ENCODE measurements at regions not wholly inside any gene's neighbourhood (a gene's known extent, or its start where the extent isn't known, plus 50 kb on each side); places are given as distances from the start of the nearest gene placed in this dataset.
A peak's percentile ranks its signal among the peaks of the same experiment; 100 is the strongest.
"Not testable (repeated sequence)": the region's sequence is repeated elsewhere in the genome, so short reads cannot be mapped to it uniquely, and the experiment has no call there.

GRCh38 chr3:77707281-77707680 lies 667.4 kb downstream of the ROBO2 start:
- DNase-seq (ENCODE audit: low spot score) = no peak

DNA sequence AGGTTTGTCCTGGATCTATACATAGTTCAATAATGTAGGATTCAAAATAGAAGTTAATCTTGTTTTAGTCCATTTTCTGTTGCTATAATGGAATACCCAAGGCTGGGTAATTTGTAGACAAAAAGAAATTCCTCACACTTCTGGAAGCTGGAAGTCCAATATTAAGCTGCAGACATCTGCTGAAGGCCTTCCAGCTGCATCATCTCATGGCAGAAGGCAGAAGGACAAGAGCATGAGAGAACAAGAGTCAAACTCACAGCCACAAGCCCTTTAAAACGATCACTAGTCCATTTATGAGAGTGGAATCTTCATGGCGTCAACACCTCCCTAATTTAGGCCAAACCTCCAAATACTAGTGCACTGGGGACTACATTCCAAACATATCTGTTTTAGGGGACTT lies 669.3 kb downstream of the ROBO2 start:
- DNase-seq (ENCODE audit: low spot score) = no peak

- DNase-seq (ENCODE audit: low spot score) = no peak
Measured at GRCh38 chr3:77718311-77718710, 678.4 kb downstream of the ROBO2 start.

- no peak for DNase-seq (ENCODE audit: low spot score)
Measured at GRCh38 chr3:77720460-77720971, 680.6 kb downstream of the ROBO2 start.

GRCh38 chr3:77726517-77726916 lies 686.6 kb downstream of the ROBO2 start:
- DNase-seq (ENCODE audit: low spot score) = no peak

GRCh38 chr3:77746048-77746447 lies 706.1 kb downstream of the ROBO2 start:
- DNase-seq (ENCODE audit: low spot score) = no peak

- no peak for DNase-seq (ENCODE audit: low spot score)
Measured at GRCh38 chr3:77746892-77747291, 707.0 kb downstream of the ROBO2 start.

DNA sequence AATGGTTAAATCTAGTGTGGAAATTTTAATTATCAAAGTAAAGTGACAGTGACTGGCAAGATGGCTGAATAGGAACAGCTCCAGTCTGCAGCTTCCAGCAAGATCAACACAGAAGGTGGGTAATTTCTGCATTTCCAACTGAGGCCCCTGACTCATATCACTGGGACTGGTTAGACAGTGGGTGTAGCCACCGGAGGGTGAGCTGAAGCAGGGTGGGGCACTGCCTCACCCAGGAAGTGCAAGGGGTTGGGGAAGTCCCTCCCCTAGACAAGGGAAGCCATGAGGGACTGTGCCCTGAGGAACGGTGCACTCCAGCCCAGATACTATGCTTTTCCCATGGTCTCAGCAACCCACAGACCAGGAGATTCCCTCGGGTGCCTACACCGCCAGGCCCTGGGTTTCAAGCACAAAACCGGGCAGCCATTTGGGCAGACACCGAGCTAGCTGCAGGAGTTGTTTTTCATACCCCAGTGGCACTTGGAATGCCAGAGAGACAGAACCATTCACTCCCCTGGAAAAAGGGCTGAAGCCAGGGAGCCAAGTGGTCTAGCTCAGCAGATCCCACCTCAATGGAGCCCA lies 716.6 kb downstream of the ROBO2 start:
- DNase-seq (ENCODE audit: low spot score) = not testable (repeated sequence)

- no peak for DNase-seq (ENCODE audit: low spot score)
Measured at GRCh38 chr3:77772459-77772858, 732.6 kb downstream of the ROBO2 start.

DNA sequence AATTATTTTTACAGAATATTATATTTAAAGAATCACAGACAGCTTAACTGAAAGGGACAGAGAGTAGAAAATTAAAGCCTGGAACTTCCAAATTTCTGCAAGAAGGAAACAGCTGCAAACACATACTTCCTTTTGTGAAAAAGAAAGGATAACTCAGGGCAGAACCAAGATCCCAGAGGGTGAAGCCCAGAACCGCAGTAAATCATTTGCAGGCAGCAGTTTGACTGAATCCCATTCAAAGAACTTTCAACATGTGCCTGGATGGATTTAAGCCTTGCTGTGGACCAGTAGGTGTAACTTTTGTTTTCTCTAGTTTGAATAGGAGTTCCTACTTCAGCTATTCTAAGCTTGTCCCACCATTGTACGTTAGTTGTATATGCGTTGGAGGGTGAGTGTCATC lies 733.2 kb downstream of the ROBO2 start:
- DNase-seq (ENCODE audit: low spot score) = no peak

DNA sequence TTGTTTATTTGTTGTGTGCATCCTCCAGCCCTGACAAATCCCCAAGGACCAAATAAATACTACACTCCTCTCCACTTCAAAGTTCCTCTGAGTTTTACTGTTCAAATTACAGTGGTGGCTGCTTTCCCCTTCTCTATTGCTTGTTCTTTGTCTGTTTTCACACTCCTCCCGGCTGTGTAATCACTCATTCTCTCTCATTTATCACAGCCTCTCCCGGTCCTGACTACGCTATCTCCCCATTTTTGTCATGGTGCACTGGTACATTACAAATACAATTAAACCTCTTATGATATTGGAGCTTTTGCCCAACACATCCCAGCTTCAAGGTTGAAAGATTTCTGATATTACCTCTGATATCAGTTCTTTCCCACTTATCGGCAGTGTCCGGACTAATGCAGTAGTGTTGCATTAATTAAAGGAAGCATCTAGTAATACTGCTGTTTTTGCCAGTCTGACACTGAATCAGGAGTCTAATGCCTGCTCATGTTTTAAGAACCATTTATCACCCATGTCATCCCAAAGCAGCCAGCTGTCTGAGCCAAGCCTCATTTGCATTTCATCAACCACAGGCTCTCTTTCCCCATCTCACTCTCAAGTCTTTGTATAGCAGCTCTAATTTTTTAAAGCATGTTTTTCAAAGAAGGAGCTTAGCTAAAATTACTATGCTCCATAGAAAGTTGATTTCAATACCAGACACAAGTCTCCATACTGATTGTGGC lies 740.5 kb downstream of the ROBO2 start:
- DNase-seq (ENCODE audit: low spot score) = no peak

GRCh38 chr3:77786216-77786615 lies 746.3 kb downstream of the ROBO2 start:
- DNase-seq (ENCODE audit: low spot score) = no peak

DNA sequence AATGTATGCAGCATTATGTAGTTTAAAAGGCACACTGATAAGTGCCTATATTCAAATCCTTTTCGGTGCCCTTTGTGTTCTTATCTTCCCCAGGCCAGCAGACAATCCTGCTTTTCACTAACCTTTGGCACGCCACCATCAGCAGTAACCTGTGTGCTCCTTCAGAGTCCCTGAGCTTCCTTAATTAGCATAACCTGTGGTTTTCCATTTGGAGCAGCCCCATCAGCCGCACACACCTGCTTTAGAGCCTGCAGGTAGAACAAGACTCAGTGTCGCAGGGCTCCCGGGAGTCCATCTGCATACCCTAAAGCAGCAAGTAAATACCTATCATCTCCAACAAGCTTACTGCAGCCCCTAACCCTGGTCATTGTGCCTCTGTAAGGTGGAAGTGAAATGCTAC lies 755.1 kb downstream of the ROBO2 start:
- DNase-seq (ENCODE audit: low spot score) = no peak

GRCh38 chr3:77799278-77799677 lies 759.4 kb downstream of the ROBO2 start:
- no peak for DNase-seq (ENCODE audit: low spot score)

DNA sequence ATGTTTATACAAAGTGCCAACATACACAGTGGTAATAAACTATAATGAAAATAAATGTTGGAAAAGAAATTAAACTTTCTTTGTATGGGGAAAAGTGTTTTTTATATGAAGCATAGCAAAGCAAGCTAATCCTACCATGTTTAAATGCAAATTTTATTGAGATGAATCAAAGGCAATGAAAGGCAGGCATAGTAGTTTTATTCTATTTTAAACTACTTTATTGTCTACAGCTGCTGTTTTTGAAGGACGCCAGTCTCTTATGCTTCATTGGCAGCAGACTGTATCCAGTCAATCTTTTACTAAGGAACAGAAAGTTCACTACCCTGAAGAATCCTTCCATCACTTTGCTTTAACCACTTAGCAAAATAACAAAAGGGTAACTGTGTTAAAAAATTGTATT lies 761.0 kb downstream of the ROBO2 start:
- no peak for DNase-seq (ENCODE audit: low spot score)

DNA sequence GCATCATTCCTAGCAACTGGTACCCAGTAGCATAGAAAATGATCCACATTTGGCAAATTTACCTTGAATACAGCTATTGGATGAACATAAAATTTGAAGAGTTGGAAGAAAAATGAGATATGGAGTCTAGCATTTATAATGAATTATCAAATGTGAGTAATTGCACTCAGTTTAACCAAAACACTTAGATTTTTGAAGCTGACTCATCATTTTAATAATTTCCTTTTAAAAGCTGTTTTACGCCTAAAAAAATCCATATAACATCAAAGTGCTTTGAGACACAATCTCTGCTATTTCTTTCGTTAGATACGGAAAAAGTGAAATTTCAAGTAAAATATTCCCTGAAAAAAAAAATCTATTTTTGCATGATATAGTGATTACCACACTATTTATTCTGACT lies 767.4 kb downstream of the ROBO2 start:
- no peak for DNase-seq (ENCODE audit: low spot score)

GRCh38 chr3:77814845-77815244 lies 774.9 kb downstream of the ROBO2 start:
- DNase-seq (ENCODE audit: low spot score) = no peak

- DNase-seq (ENCODE audit: low spot score) = no peak
Measured at GRCh38 chr3:77815467-77815866, 775.6 kb downstream of the ROBO2 start.

DNA sequence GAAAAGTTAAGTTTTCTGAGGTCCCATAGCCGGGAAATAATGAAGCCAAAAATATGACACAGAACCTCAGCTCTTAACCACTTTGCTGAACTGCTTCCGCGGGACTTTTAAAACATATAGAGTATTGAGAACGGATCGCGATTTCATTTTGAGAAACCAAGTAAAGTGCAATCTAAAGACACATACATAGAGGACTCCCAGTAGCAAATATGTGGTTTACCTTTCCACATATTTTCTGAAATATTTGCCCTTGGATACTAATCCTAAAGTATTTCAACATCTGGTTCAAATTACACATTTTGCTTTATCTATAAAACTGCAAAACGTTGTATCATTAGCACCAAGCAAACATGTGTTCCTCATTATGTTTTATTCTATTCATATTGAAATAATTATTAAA lies 776.5 kb downstream of the ROBO2 start:
- no peak for DNase-seq (ENCODE audit: low spot score)

DNA sequence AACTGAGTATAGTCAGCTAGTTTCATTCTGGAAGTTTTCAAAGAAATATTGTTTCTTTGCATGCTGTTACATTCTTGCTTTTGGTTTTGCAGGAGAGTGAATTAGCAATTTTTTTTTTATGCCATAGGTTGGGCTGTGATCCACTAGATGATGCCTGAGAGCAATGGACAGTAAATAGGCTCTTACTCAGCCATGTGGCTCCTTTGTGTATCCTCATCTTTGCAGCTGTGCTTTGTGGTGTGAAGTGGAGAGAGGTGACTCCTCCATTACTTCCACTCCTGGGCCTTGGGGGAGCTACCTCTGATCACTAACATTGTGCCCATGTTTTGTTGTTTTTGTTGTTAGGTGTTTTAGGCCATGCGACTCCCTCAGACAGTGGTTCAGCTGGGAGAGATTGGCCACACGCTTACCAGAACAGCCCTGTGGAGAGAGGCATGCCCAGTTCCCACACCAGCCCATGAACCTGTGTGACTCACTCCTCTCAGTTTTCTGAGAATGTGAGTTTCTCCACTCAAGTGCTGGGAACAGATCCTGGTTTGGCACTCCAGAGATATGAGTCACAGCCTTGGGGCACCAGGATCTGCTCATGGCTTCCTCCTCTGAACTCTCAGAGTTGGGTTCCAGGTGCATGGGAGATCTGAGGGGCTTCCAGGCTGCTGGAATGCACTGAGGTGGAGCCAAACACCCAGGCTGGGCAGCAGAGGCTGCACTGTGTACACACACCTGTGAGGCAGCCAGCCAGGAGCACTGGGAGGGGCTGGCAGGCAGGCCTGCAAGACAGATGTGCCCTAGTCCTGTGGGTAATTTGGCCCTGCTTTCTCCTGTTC lies 785.3 kb downstream of the ROBO2 start:
- peak; percentile 17 for DNase-seq (ENCODE audit: low spot score)

DNA sequence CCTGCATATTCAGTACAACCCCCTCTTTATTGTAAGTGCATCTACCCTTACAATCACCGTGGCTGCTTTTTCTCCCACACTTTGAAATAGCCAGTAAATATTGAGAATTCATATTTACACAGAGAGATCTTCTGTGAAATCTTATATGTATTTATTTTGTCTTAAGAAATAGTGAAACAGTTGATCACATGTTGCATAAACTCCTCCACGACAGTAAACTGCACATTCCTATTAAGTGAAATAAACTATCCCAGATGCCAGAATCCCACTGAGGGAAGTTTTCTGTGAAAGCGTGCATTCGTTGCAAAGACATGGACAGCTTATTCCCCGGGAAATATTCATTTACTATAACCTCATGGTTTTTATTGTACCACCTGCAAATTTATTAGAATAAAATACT lies 796.0 kb downstream of the ROBO2 start:
- DNase-seq (ENCODE audit: low spot score) = no peak

DNA sequence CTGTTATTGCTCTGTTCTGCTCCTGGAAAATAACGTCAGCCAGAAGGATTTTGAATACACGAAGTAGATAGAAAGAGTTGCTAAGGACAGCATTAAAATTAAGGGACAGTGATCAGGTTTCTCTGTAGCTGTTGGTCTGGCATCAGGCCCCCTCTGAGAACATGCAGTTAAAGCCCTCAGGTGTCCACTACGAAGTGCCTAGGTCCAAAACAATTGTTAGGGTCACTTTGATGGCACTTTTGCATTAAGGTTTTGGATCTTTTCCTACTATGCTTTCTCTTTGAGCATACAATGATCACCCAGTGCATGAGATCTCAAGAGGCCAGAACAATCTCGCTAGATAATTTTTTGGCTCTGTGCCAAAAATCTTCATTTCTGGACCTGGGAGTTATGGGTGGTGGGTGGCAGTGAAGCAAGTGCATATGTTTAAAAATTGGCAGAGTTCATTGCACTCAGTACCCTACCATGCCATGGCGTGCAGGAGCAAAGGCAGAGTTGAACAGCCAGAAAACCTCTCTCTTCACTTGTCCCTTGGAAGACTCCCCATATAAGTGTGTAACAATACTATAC lies 797.6 kb downstream of the ROBO2 start:
- DNase-seq (ENCODE audit: low spot score) = no peak

- DNase-seq (ENCODE audit: low spot score) = no peak
Measured at GRCh38 chr3:77859156-77859555, 819.3 kb downstream of the ROBO2 start.
